A673 (cell line): ENCODE measurements at regions not wholly inside any gene's neighbourhood (a gene's known extent, or its start where the extent isn't known, plus 50 kb on each side); places are given as distances from the start of the nearest gene placed in this dataset.

Source experiments
- CTCF ChIP-seq: fragments of 300-800, 200-600 bp; sonication (generic); conservative IDR thresholded peaks from 2 replicates; pipeline ENCODE4 v1.5.1; 2017; ENCODE audit warnings: low read depth, mild to moderate bottlenecking, antibody characterized with exemption, low read length, moderate library complexity, mixed read lengths
- EZH2 ChIP-seq: fragments of 200-600 bp; sonication (generic); IDR thresholded peaks from 2 replicates; pipeline ENCODE4 v1.6.1; 2017; ENCODE audit warnings: borderline replicate concordance, low read depth, mild to moderate bottlenecking, mixed read lengths, antibody characterized with exemption, low read length; ENCODE audit not compliant: poor library complexity, severe bottlenecking

GRCh38 chr4:188956566-188956965, 817.3 kb downstream of the TRIML1 start:
- TF ChIP-seq CTCF (no peak), EZH2 (no peak)
